ENCODE measurements at regions not wholly inside any gene's neighbourhood (a gene's known extent, or its start where the extent isn't known, plus 50 kb on each side); places are given as distances from the start of the nearest gene placed in this dataset.

GRCh38 chr17:73991260-73991659 is 212.2 kb upstream of the RPL38 start:
- no peak for TF ChIP-seq FOXM1 (IDR thresholded peaks at IDR 0.05; ENCODE audit: borderline replicate concordance)
- TF ChIP-seq ZNF384 (IDR thresholded peaks at IDR 0.05): no peak
- no peak for TF ChIP-seq CTBP1 (IDR thresholded peaks at IDR 0.05; ENCODE audit: borderline replicate concordance)
- no peak for TF ChIP-seq BHLHE40 (IDR thresholded peaks at IDR 0.05; ENCODE audit: borderline replicate concordance)
- no peak for TF ChIP-seq FOXK2 (IDR thresholded peaks at IDR 0.05)
- TF ChIP-seq SP1 (IDR thresholded peaks at IDR 0.05): no peak
- TF ChIP-seq LEF1 (IDR thresholded peaks at IDR 0.05; ENCODE audit: borderline replicate concordance): no peak

Measured in HEK293T (cell line).